GM12865 (cell line): ENCODE measurements at regions not wholly inside any gene's neighbourhood (a gene's known extent, or its start where the extent isn't known, plus 50 kb on each side); places are given as distances from the start of the nearest gene placed in this dataset.

Source experiments
- DNase-seq: peaks from one replicate; pipeline ENCODE4 v3.0.0; 2010; ENCODE audit warnings: low read depth
- H3K4me3 ChIP-seq: 2 replicates; pipeline ENCODE4 v1.5.1; 2011; ENCODE audit warnings: mild to moderate bottlenecking, low read depth, low read length, control low read depth
- CTCF ChIP-seq: IDR thresholded peaks from 2 replicates; pipeline ENCODE4 v1.5.1; 2011; ENCODE audit warnings: low read length, control low read depth, low read depth, inconsistent platforms; ENCODE audit not compliant: insufficient read depth; ENCODE audit errors: missing control alignments

- no peak for DNase-seq
- no peak for TF ChIP-seq CTCF
- H3K4me3 ChIP-seq: no peak overlapping the region
Measured at GRCh38 chr17:68169840-68170239, 78.0 kb upstream of the AMZ2 start.

GRCh38 chr17:68170246-68170645, 77.6 kb upstream of the AMZ2 start:
- no peak overlapping the region for H3K4me3 ChIP-seq
- no peak for TF ChIP-seq CTCF
- no peak for DNase-seq

- TF ChIP-seq CTCF: peak; percentile 96
- DNase-seq: peak; percentile 81
- H3K4me3 ChIP-seq: no peak overlapping the region
Measured at GRCh38 chr17:68172461-68172954, 75.3 kb upstream of the AMZ2 start.

- no peak for TF ChIP-seq CTCF
Measured at GRCh38 chr17:68175416-68175815, 72.4 kb upstream of the AMZ2 start.

GRCh38 chr17:68175905-68176304, 71.9 kb upstream of the AMZ2 start:
- H3K4me3 ChIP-seq: no peak overlapping the region
- TF ChIP-seq CTCF: no peak
- no peak for DNase-seq

More at GRCh38 chr17:68175416-68175815, 72.4 kb upstream of the AMZ2 start:
- no peak overlapping the region for H3K4me3 ChIP-seq
- DNase-seq: no peak

GRCh38 chr17:68176718-68177117, 71.1 kb upstream of the AMZ2 start:
- no peak for DNase-seq
- no peak for TF ChIP-seq CTCF
- no peak overlapping the region for H3K4me3 ChIP-seq

- DNase-seq: no peak
- H3K4me3 ChIP-seq: no peak overlapping the region
- TF ChIP-seq CTCF: no peak
Measured at GRCh38 chr17:68178831-68179230, 69.0 kb upstream of the AMZ2 start.
